AG09309 (cell line): ENCODE measurements at regions not wholly inside any gene's neighbourhood (a gene's known extent, or its start where the extent isn't known, plus 50 kb on each side); places are given as distances from the start of the nearest gene placed in this dataset.

Source experiments
- DNase-seq: peaks from one replicate; pipeline ENCODE4 v3.0.0-alpha.2; 2010; ENCODE audit warnings: low read depth
- H3K4me3 ChIP-seq: 2 replicates; pipeline ENCODE4 v1.5.1; 2011; ENCODE audit warnings: mild to moderate bottlenecking, low read depth, low read length, moderate library complexity; ENCODE audit not compliant: control insufficient read depth
- TF ChIP-seq, protein P1 (sequence below): IDR thresholded peaks from 2 replicates; pipeline ENCODE4 v1.5.1; 2011; ENCODE audit warnings: mild to moderate bottlenecking, low read depth, low read length, inconsistent platforms; ENCODE audit not compliant: insufficient read depth, control insufficient read depth; ENCODE audit errors: missing control alignments

DNA sequence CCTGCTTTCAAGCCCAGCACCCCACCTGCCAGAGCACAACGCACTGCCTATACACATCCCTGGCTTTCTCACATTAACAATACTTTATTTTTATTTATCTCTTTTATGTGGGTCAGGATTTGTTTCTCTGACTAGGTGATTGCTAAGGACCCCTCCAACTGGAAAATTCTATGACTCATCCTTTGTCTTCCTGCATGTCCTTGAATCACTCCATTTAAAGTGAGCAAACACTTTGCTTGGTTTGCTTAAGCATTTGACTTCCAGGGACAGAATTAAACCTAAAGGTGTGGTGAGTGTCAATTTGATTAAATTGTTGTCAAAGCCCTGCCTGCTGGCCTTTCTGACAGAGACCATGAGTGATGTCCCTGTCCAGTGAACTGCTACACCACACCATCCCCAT is 536.5 kb upstream of the BRINP1 start:
- DNase-seq = no peak
- TF ChIP-seq, protein P1, sequence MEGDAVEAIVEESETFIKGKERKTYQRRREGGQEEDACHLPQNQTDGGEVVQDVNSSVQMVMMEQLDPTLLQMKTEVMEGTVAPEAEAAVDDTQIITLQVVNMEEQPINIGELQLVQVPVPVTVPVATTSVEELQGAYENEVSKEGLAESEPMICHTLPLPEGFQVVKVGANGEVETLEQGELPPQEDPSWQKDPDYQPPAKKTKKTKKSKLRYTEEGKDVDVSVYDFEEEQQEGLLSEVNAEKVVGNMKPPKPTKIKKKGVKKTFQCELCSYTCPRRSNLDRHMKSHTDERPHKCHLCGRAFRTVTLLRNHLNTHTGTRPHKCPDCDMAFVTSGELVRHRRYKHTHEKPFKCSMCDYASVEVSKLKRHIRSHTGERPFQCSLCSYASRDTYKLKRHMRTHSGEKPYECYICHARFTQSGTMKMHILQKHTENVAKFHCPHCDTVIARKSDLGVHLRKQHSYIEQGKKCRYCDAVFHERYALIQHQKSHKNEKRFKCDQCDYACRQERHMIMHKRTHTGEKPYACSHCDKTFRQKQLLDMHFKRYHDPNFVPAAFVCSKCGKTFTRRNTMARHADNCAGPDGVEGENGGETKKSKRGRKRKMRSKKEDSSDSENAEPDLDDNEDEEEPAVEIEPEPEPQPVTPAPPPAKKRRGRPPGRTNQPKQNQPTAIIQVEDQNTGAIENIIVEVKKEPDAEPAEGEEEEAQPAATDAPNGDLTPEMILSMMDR = no peak
- no peak overlapping the region for H3K4me3 ChIP-seq

DNA sequence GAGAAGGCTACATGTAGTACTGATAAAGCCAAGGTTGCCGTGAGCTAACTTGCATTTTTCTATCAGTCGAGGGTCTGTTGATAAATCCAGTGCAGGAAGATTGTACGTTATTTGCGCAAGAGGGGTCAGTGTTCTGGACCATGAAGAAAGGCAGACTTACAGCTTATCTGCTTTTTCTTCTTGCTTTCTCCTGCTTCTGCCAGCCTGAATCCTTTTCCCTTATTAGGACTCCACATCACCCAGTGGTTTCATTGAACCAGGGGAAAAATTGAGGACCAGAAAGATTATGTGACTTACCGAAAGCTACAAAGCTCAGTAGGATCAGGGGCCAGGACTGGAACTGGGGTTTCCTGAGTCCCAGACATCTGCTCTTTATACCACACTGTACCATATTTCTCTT is 534.6 kb upstream of the BRINP1 start:
- H3K4me3 ChIP-seq = no peak overlapping the region
- no peak for DNase-seq
- TF ChIP-seq, protein P1 = no peak

DNA sequence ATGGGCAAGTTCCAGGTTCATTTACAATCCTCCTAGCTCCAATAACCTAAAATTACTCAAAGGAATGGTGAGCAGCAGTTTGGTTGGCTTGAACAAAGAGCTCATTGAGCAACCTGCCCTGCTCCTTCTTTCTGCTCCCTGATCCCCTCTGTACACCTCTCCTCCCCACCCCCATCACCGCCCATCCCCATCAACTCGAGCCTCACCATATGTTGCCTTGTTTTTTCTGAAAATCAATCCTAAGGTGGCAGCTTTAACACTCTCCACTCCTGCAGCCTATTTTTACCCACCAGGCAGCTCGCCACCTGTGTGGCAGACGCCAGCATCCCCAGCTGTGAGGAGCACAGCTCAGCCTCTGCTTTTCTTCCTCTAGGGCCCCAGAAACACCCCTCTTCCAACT is 533.4 kb upstream of the BRINP1 start:
- no peak overlapping the region for H3K4me3 ChIP-seq
- TF ChIP-seq, protein P1 = no peak
- no peak for DNase-seq

DNA sequence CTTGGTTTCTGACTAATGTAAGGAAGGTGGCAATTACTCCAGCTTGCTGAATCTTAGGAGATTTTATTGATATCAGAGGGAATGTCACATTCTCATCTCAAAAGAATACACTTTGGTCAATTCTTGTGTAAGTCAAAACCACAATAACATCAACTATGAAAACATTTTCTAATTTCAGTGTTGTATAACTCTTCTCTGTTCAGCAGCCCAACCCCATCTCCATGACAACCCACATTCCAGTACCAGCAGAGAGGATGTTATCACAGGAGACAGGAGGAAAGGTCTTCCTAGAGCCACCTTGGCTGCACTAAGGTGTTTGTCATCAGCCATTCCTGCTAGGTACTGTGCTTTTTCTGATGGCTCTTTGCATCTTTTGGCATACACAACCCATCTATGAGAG is 529.1 kb upstream of the BRINP1 start:
- H3K4me3 ChIP-seq = no peak overlapping the region
- TF ChIP-seq, protein P1 = no peak
- DNase-seq = peak; percentile 25

DNA sequence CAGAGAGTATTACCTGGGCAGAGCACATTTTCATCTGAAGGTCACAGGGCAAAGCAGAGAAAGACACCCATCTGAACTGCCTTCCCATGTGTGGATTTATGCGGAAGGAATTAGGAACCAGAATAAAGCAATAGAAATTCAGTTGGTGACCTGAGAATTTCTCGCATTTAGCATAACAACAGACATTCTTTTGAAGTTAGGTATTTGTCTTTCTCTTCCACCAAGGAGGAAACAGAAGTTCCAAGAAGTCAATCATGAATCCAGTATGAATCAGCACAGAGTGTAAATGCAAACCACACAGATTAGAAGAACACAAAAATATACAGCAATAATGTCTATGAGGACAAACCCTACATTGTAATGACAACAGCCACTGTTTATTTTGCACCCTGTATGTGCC is 515.2 kb upstream of the BRINP1 start:
- H3K4me3 ChIP-seq = no peak overlapping the region
- no peak for DNase-seq
- TF ChIP-seq, protein P1 = no peak

DNA sequence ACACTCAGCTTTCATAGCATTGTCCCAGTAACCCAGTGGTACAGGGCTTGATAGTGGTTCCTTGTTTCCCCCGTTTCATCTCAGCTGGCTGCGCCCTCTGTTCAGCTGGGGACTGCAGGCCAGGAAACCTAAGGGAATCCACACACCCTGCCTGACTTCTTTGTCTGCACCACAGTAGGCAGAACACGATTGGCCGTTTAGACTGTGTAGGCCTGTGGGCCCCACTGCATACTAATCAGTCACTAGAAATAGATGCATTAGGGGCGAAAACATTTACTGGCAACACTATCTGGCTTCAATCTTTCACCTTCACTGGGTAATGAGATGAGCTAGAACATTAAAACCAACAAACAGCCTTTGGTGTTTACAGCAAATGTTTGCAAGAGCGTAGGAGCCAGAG is 512.7 kb upstream of the BRINP1 start:
- TF ChIP-seq, protein P1 = no peak
- DNase-seq = no peak
- no peak overlapping the region for H3K4me3 ChIP-seq

DNA sequence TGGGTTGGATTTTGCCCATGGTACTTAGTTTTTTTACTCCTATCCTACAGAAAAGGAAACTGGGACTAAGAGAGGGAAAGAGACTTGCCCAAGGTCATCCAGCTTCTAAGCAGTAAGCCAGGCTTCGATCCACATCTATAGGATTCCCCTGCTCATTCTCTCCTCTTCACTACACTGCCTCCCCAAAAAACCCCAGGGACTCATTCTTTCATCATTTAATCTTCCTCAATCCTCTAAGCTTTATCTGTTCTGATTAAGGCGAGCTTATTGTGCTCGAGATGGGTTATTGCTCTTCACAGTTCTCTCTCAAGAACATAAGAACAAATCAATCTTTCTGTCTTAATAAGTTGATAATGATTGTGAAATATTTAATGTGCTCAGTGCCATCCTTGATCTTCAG is 511.1 kb upstream of the BRINP1 start:
- H3K4me3 ChIP-seq = no peak overlapping the region
- TF ChIP-seq, protein P1 = no peak
- DNase-seq = no peak
